ENCODE measurements at regions not wholly inside any gene's neighbourhood (a gene's known extent, or its start where the extent isn't known, plus 50 kb on each side); places are given as distances from the start of the nearest gene placed in this dataset.

- DNase-seq, result no peak
- H3K27ac ChIP-seq, result no peak overlapping the region
- 34 to 42% (median 39%) methylated on average over 2 of the region's 2 CpGs for WGBS, 5 donors
- H3K27me3 ChIP-seq, result no peaks in the 10 kb centered on the region
- H3K36me3 ChIP-seq, result no peaks in the 10 kb centered on the region
- H3K9me3 ChIP-seq, result no peaks in the 10 kb centered on the region
- TF ChIP-seq POLR2AphosphoS5 (IDR thresholded peaks at IDR 0.05), result no peak
- no peak for TF ChIP-seq CTCF (IDR thresholded peaks at IDR 0.05)
- TF ChIP-seq EP300 (IDR thresholded peaks at IDR 0.05), result no peak
- no peak for TF ChIP-seq POLR2A (IDR thresholded peaks at IDR 0.05)
- intact Hi-C loops (cut with DNase I; ENCODE audit: low total_unique reads), result no loop called here
- no peak overlapping the region for H3K4me3 ChIP-seq
- H3K4me1 ChIP-seq, result peaks cover 0 to 18% (median 0%) of the 10 kb centered on the region in 4 donors
These were observed 59.5 kb upstream of the WLS start for GRCh38 chr1:68291688-68292384.

- 69 to 84% (median 75%) methylated on average over 5 of the region's 5 CpGs for WGBS, 5 donors
- Histone ChIP-seq H3K36me3 (no peaks in the 10 kb centered on the region), H3K4me1 (peaks cover 0 to 4% (median 0%) of the 10 kb centered on the region in 4 donors), H3K27me3 (no peaks in the 10 kb centered on the region), H3K4me3 (no peak overlapping the region), H3K27ac (no peak overlapping the region), H3K9me3 (no peaks in the 10 kb centered on the region)
- intact Hi-C loops (cut with DNase I; ENCODE audit: low total_unique reads), result no loop called here
- TF ChIP-seq CTCF (IDR thresholded peaks at IDR 0.05) (no peak), POLR2A (IDR thresholded peaks at IDR 0.05) (no peak), POLR2AphosphoS5 (IDR thresholded peaks at IDR 0.05) (no peak), EP300 (IDR thresholded peaks at IDR 0.05) (no peak)
- no peak for DNase-seq
These were observed 54.9 kb upstream of the WLS start for GRCh38 chr1:68287241-68287640.

- intact Hi-C loops (cut with DNase I; ENCODE audit: low total_unique reads), result no loop called here
- Histone ChIP-seq H3K4me1 (no peaks in the 10 kb centered on the region), H3K9me3 (no peaks in the 10 kb centered on the region), H3K27ac (no peak overlapping the region), H3K36me3 (no peaks in the 10 kb centered on the region), H3K4me3 (no peak overlapping the region), H3K27me3 (no peaks in the 10 kb centered on the region)
- TF ChIP-seq CTCF (IDR thresholded peaks at IDR 0.05), result no peak
- TF ChIP-seq POLR2A (IDR thresholded peaks at IDR 0.05), result no peak
- no peak for TF ChIP-seq EP300 (IDR thresholded peaks at IDR 0.05)
- TF ChIP-seq POLR2AphosphoS5 (IDR thresholded peaks at IDR 0.05), result no peak
- 81 to 97% (median 90%) methylated on average over 4 of the region's 4 CpGs for WGBS, 5 donors
- DNase-seq, result no peak
These were observed 52.7 kb upstream of the WLS start for GRCh38 chr1:68285046-68285445.

- no peak for DNase-seq
- intact Hi-C loops (cut with DNase I; ENCODE audit: low total_unique reads), result no loop called here
- Histone ChIP-seq H3K27ac (no peak overlapping the region), H3K9me3 (no peaks in the 10 kb centered on the region), H3K4me1 (no peaks in the 10 kb centered on the region), H3K27me3 (no peaks in the 10 kb centered on the region), H3K4me3 (no peak overlapping the region), H3K36me3 (no peaks in the 10 kb centered on the region)
- no peak for TF ChIP-seq CTCF (IDR thresholded peaks at IDR 0.05)
- no peak for TF ChIP-seq POLR2A (IDR thresholded peaks at IDR 0.05)
- TF ChIP-seq EP300 (IDR thresholded peaks at IDR 0.05), result no peak
- no peak for TF ChIP-seq POLR2AphosphoS5 (IDR thresholded peaks at IDR 0.05)
- WGBS, 5 donors, result 76 to 94% (median 78%) methylated on average over 4 of the region's 4 CpGs
These were observed 49.8 kb upstream of the WLS start for GRCh38 chr1:68281946-68282615.

Small RNA genes in the stretch of these regions (small RNA-seq; reads per million reads assigned to genes)
- gene COX6B1P7, result 0 reads per million in 4 donors
